BJ (cell line): ENCODE measurements at regions not wholly inside any gene's neighbourhood (a gene's known extent, or its start where the extent isn't known, plus 50 kb on each side); places are given as distances from the start of the nearest gene placed in this dataset.
"Not testable (repeated sequence)": the region's sequence is repeated elsewhere in the genome, so short reads cannot be mapped to it uniquely, and the experiment has no call there.

Experiments used
- CTCF ChIA-PET: fragments of 350-600 bp; formaldehyde crosslinking; extraction: SDS; loops from one replicate; lab custom pipeline; 2021; ENCODE audit warnings: antibody characterized with exemption, inconsistent platforms; lab: Yijun Ruan, JAX
- POLR2A ChIA-PET: fragments of 300-600 bp; sonication (Branson Sonifier 250); formaldehyde crosslinking; extraction: SDS; loops from one replicate; lab custom pipeline; 2021; ENCODE audit warnings: antibody characterized with exemption; lab: Charles Lee
- DNase-seq: peaks from one replicate; pipeline ENCODE4 v3.0.0-alpha.2; 2011; ENCODE audit warnings: low read depth
- H3K27me3 ChIP-seq: 2 replicates; pipeline ENCODE4 v1.6.0; 2011; ENCODE audit warnings: low read length; ENCODE audit not compliant: control insufficient read depth, insufficient read depth
- H3K36me3 ChIP-seq: 2 replicates; pipeline ENCODE4 v1.5.1; 2011; ENCODE audit warnings: low read length; ENCODE audit not compliant: control insufficient read depth, insufficient read depth
- H3K4me3 ChIP-seq: 2 replicates; pipeline ENCODE4 v1.5.1; 2011; ENCODE audit warnings: low read depth, mild to moderate bottlenecking, control low read depth, low read length
- TF ChIP-seq, protein P1 (sequence below): IDR thresholded peaks from 2 replicates; pipeline ENCODE4 v1.5.1; 2011; ENCODE audit warnings: low read depth, mild to moderate bottlenecking, control low read depth, inconsistent platforms, low read length, moderate library complexity; ENCODE audit not compliant: insufficient read depth

DNA sequence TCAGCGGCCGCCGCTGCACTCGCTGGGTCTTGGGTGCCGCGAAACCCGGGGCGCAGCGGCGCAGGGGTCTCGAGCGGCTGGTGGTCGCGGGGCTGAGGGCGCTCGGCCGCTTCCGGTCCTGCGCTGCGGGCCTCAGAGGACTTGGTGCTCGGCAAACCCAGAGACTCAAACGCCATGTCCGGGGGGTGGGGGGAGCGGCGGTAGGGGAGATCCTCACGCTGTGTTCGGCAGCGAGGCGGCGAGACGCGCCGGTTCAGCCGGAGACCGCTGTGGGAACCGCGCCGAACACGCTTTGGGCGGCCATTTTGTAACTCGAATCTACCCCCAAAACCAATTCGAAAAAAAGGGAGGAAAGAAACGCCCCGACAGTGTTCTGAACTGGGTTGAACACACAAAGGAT is 317.5 kb upstream of the CDH18 start:
- POLR2A ChIA-PET, result no interaction called here
- CTCF ChIA-PET, result no interaction called here
- Histone ChIP-seq H3K36me3 (no peaks in the 10 kb centered on the region), H3K27me3 (no peaks in the 10 kb centered on the region), H3K4me3 (no peak overlapping the region)
- no peak for DNase-seq
- TF ChIP-seq, protein P1, sequence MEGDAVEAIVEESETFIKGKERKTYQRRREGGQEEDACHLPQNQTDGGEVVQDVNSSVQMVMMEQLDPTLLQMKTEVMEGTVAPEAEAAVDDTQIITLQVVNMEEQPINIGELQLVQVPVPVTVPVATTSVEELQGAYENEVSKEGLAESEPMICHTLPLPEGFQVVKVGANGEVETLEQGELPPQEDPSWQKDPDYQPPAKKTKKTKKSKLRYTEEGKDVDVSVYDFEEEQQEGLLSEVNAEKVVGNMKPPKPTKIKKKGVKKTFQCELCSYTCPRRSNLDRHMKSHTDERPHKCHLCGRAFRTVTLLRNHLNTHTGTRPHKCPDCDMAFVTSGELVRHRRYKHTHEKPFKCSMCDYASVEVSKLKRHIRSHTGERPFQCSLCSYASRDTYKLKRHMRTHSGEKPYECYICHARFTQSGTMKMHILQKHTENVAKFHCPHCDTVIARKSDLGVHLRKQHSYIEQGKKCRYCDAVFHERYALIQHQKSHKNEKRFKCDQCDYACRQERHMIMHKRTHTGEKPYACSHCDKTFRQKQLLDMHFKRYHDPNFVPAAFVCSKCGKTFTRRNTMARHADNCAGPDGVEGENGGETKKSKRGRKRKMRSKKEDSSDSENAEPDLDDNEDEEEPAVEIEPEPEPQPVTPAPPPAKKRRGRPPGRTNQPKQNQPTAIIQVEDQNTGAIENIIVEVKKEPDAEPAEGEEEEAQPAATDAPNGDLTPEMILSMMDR, result no peak

DNA sequence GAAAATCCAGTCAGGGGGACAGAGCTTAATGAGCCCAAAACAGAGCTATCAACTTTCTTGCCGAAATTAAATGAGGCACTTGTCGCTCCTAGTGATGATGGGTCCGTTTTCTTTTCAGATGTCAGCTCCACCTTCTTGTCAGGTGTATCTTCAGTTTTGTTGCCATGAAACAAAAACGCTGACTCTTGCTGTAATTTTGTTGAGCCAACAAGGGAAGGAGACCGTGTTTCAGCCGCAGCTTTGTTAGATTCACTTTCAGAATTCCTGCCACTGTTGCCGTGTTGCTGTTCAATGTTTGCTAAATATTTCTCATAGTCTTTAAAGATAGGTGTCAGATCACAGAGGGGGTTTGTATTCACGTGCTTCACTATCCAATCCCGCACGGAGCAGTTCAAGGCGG is 316.6 kb upstream of the CDH18 start:
- H3K4me3 ChIP-seq, CTCF ChIA-PET: not testable (repeated sequence)

DNA sequence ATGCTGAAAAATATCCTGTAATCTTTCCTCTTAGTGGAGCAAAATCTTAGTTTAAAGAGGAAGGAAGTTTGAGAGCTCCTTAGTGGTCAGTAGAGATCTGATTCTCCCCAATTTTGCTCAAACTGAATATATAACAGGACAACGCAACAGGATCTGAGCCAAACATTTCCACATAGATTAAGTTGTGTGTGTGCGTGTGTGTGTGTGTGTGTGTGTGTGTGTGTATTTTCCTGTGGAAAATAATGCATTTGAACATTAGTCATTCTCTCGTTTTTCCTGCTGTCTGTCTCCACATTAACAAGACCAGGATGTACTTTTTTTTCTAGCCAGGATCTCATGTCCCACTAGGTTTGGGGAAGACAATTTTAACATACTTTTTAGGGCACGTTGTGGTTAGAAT is 312.1 kb upstream of the CDH18 start:
- Histone ChIP-seq H3K36me3 (no peaks in the 10 kb centered on the region), H3K4me3 (no peak overlapping the region), H3K27me3 (no peaks in the 10 kb centered on the region)
- ChIA-PET POLR2A (no interaction called here), CTCF (no interaction called here)
- TF ChIP-seq, protein P1, result no peak
- no peak for DNase-seq

More for the DNA sequence above, 316.6 kb upstream of the CDH18 start:
- H3K36me3 ChIP-seq, H3K27me3 ChIP-seq, DNase-seq, POLR2A ChIA-PET: not testable (repeated sequence)

DNA sequence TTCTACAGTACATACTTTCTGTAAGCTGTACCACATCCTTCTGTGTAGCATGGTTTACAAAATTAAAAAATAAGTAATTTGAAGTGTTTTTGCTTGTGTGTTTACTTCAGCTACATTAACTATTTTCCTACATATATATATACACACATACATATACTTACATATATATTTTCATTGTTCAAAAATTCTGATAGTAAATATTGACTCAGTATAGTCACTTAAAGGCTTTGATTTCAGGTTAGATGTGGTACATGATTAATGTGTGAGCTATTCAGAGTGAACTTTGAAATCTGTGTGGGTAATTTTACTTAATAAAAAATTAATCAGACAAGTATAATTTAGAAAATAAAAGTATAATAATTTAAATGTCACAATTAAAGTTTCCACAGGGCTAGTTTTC is 306.7 kb upstream of the CDH18 start:
- TF ChIP-seq, protein P1, result no peak
- POLR2A ChIA-PET, result no interaction called here
- H3K36me3 ChIP-seq, result no peaks in the 10 kb centered on the region

DNA sequence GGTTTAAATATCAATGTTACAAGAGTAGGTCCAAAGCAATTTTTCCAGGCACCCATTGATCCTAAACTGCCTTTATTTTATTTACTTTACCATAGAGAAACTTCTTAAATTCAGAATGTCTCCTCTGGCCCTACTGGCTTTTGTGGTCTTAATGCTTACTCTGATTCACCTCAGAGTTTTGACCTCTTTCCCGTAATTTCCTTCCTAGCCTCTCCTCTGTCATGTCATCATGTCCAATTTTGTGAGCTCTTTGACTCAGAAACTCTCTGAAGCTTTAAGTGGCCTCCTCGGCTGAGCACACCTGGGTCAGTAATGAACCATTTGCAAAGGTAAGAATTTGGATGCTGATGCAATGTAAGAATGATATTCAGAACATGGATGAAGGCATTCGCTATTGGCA is 303.8 kb upstream of the CDH18 start:
- CTCF ChIA-PET, result no interaction called here
- no peak for DNase-seq
- Histone ChIP-seq H3K36me3 (no peaks in the 10 kb centered on the region), H3K27me3 (no peaks in the 10 kb centered on the region), H3K4me3 (no peak overlapping the region)
- POLR2A ChIA-PET, result no interaction called here
- TF ChIP-seq, protein P1, result no peak

More for the DNA sequence above, 306.7 kb upstream of the CDH18 start:
- CTCF ChIA-PET, result no interaction called here
- no peak for DNase-seq
- Histone ChIP-seq H3K4me3 (no peak overlapping the region), H3K27me3 (no peaks in the 10 kb centered on the region)

DNA sequence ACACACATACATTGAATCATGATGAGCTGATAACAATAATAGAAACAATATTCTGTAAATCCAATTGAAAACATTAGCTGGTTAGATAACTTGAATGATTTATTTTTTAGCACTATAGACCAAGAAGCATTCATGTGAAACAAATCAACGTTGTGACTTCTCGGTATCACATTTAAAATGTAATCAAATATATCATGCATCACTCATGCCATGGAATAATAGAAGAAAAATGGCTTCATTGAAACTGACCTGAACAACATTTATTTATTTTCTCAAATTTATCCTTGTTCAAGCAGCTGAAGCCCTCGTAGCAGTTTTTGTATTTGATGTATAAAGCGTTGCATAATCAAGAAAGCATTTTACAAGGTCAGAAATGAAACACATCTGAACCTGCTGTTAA is 299.6 kb upstream of the CDH18 start:
- ChIA-PET POLR2A (no interaction called here), CTCF (no interaction called here)
- no peaks in the 10 kb centered on the region for H3K36me3 ChIP-seq
- no peaks in the 10 kb centered on the region for H3K27me3 ChIP-seq
- DNase-seq, result no peak
- TF ChIP-seq, protein P1, result no peak
- H3K4me3 ChIP-seq, result no peak overlapping the region
